Neuron (in vitro differentiated cells): ENCODE measurements at regions not wholly inside any gene's neighbourhood (a gene's known extent, or its start where the extent isn't known, plus 50 kb on each side); places are given as distances from the start of the nearest gene placed in this dataset.
"Not testable (repeated sequence)": the region's sequence is repeated elsewhere in the genome, so short reads cannot be mapped to it uniquely, and the experiment has no call there.

Experiments used
- H2AFZ ChIP-seq: one replicate; pipeline ENCODE4 v1.6.1; 2013; ENCODE audit warnings: low read depth, mild to moderate bottlenecking, inconsistent platforms, low read length, moderate library complexity
- H3K27me3 ChIP-seq: one replicate; pipeline ENCODE4 v1.6.1; 2013; ENCODE audit warnings: low read length; ENCODE audit not compliant: insufficient read depth
- H3K36me3 ChIP-seq: one replicate; pipeline ENCODE4 v1.6.1; 2013; ENCODE audit warnings: low read length; ENCODE audit not compliant: insufficient read depth
- H3K4me1 ChIP-seq: one replicate; pipeline ENCODE4 v1.6.1; 2013; ENCODE audit warnings: low read length; ENCODE audit not compliant: insufficient read depth
- H3K4me3 ChIP-seq: 2 replicates; pipeline ENCODE4 v1.5.1; 2013; ENCODE audit warnings: mild to moderate bottlenecking, low read length, moderate library complexity
- H3K9me3 ChIP-seq: one replicate; pipeline ENCODE4 v1.6.1; 2013; ENCODE audit warnings: low read length

DNA sequence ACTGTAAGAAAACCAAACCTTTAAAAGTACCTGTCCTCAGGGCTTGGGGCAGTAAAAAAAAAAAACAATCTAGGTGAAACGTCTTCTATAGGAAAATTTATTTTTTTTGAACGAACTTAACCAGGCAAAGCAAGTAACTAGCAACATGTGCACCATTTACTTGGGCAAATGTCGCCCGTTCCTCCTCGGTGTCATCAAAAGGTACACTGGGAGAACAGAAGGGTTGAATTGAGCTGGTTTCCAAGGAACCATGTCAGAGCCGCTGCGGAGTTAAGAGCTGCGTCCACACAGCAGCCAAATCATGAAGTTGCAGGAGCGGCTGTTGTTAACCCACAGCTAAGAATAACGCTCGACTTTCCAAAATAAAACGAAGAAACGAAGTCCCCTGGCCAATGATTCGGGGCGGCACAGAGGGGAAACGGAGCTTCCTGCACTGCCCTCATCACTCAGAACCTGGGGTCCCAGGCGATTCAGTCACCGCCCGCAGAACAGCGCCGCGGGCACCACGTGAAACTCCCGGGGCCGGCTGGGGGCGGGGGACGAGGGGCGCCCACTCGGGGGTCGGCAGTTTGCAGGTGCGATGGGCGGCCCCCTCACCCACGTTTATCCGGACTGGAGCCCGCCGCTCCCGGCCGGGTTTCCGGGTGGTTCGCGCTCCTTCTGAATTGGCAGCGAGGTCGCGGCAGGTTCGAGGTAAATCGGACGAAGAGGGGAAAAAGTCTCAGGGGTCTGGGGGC is 53.6 kb upstream of the PLGLB1 start:
- not testable (repeated sequence) for H3K36me3 ChIP-seq, H3K27me3 ChIP-seq, H3K9me3 ChIP-seq, H2AFZ ChIP-seq, H3K4me1 ChIP-seq
- H3K4me3 ChIP-seq: peak overlapping the region; percentile 79

GRCh38 chr2:87075791-87076252 is 54.2 kb upstream of the PLGLB1 start:
- H3K4me3 ChIP-seq: peak overlapping the region; percentile 79
- not testable (repeated sequence) for H3K4me1 ChIP-seq, H2AFZ ChIP-seq, H3K36me3 ChIP-seq, H3K9me3 ChIP-seq, H3K27me3 ChIP-seq

DNA sequence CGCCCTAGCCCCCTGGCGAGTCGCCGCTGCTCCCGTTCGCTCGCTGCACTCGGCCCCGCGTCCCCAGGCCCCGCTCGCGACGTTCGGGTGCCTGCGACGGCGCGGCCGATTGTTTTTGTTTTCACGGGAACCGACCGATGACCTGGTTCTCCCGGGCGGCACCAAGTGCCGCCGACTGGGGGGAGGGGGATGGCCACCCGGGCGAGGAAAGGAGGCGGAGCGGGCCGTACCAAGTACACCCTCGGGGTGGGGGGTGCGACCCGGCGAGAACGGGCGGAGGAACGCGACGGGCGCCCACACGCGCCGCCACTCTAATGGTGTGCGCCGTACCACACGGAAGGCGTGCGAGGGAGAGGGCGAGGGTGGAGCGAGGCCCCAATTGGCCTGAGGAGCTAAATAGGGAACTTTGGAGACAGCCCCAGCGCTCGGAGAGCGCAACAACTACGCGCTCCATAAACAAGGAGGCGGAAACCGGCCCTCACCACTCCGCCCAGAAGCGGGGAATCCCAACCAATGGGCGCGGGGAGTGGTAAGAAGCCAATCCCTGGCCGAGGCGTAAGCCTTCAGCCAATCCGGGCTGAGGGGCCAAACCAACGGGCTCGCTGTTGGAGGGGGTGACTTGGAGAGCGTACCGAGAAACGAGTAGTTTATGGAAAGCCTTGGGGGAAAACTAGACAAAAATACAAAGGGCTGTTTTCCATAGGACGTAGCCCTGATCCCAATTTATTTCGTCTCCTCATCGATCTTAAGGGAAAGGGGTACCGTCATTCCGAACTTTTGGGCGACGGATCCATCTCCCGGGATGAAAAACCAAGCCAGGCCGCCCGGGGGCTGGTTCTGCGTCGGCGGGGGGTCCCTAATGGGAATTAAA is 54.8 kb upstream of the PLGLB1 start:
- H3K36me3 ChIP-seq: not testable (repeated sequence)

DNA sequence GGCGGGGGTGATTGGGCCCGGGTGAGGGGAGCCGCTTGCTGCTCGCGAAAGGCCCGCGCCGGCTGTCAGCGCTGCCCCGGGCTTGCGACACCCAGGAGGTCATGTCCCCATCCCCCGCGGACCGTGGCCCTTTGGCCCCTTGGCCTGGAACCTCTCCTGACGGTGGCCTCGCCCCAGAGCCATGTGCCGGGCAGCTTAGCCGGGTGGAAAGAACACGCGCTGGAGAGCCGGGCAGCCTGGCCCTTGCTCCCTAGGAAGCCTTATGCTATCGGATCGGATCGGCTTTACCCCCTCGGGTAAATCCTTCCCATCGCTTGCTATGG is 55.4 kb upstream of the PLGLB1 start:
- H3K9me3 ChIP-seq, H3K36me3 ChIP-seq, H3K4me1 ChIP-seq, H2AFZ ChIP-seq, H3K27me3 ChIP-seq: not testable (repeated sequence)
- H3K4me3 ChIP-seq: peak overlapping the region; percentile 79

More for the DNA sequence above, 54.8 kb upstream of the PLGLB1 start:
- H3K9me3 ChIP-seq, H3K27me3 ChIP-seq, H2AFZ ChIP-seq, H3K4me1 ChIP-seq: not testable (repeated sequence)
- peak overlapping the region; percentile 79 for H3K4me3 ChIP-seq

DNA sequence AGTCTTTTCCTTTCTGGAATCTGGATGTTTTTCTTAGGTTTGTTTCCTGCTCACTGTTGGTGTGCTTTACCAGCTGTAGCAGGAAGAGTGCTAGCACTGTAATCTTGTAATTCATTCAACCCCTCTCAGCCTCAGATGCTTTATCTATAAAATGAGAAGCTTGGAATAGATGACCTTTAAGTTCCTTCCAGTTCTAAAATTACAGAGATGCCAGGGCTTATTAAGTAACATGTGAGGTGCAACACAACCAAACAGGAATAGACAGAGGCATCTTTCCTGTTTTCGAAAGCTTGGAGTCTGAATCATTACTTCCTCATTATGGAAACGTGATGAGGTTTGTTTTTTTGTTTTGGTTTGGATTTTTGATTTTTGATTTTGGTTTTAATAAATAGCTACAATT is 60.1 kb upstream of the PLGLB1 start:
- not testable (repeated sequence) for H3K4me3 ChIP-seq, H3K9me3 ChIP-seq

DNA sequence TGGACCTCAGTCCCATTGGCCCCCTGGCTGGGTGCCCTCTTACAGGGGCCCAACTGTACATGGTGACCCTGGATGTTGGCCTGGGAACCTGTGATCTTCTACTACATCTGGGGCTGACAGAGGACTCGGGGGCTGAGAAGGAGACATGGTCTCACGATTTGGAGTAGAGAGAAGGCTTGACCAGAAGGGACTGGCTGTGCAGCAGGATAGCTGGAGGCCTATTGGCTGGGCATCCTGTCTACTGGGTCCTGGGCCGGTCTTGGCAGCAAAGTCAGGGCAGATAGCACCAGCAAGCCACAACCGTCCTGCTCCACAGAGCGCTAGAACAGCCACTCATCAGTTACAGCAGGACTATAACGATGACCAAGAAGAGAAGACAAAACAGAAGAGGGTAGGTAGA is 66.4 kb upstream of the PLGLB1 start:
- not testable (repeated sequence) for H3K36me3 ChIP-seq, H3K9me3 ChIP-seq, H3K4me1 ChIP-seq, H3K4me3 ChIP-seq, H2AFZ ChIP-seq, H3K27me3 ChIP-seq

More for the DNA sequence above, 60.1 kb upstream of the PLGLB1 start:
- not testable (repeated sequence) for H3K27me3 ChIP-seq, H3K36me3 ChIP-seq, H2AFZ ChIP-seq, H3K4me1 ChIP-seq

- not testable (repeated sequence) for H3K36me3 ChIP-seq, H3K4me1 ChIP-seq, H3K27me3 ChIP-seq, H2AFZ ChIP-seq, H3K9me3 ChIP-seq, H3K4me3 ChIP-seq
Observed at GRCh38 chr2:87089401-87089800, 67.8 kb upstream of the PLGLB1 start.

GRCh38 chr2:87093252-87093651 is 71.6 kb upstream of the PLGLB1 start:
- H3K27me3 ChIP-seq, H3K9me3 ChIP-seq, H2AFZ ChIP-seq: not testable (repeated sequence)

GRCh38 chr2:87093937-87094529 is 72.4 kb upstream of the PLGLB1 start:
- not testable (repeated sequence) for H3K4me1 ChIP-seq, H2AFZ ChIP-seq, H3K4me3 ChIP-seq, H3K27me3 ChIP-seq, H3K9me3 ChIP-seq, H3K36me3 ChIP-seq

More at GRCh38 chr2:87093252-87093651, 71.6 kb upstream of the PLGLB1 start:
- H3K36me3 ChIP-seq, H3K4me3 ChIP-seq, H3K4me1 ChIP-seq: not testable (repeated sequence)

- H2AFZ ChIP-seq, H3K36me3 ChIP-seq, H3K27me3 ChIP-seq, H3K9me3 ChIP-seq, H3K4me3 ChIP-seq, H3K4me1 ChIP-seq: not testable (repeated sequence)
Observed at GRCh38 chr2:87095804-87096203, 74.2 kb upstream of the PLGLB1 start.

DNA sequence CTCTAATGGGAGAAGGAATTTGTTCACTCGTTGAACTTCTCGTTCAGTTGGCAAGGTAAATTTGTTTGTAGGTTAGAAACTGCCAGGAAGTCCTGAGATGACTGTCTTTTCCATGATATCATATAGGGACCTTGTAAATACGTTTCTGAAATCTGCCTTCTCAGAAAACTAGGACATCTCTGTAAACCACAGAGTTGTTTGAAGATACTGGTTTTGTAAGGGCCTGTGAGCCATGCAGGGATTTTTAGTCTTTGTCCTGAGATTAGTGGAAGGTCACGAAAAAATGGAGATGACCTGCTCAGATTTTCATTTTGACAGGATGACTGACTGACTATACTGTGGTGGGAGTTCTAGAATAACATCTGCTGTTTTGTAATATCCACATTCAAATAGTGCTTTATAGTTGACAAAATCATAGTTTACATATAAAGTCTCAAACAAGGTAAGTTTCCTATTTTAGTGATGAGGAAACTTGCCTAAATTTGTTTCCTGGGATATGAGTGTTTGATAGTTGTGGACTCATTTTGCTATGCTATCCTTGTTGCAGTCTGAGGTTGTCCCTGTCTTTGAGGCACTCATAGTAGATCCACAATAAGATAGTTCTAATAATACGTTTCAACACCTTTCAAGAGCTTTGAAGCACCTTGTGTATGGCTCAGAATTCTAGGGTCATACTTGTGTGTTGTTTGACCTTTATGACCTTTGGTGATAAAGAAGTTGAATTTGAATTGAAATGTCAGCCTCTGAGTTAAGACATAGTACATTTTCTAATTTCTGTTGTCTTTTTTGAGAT is 107.3 kb upstream of the PLGLB1 start:
- H2AFZ ChIP-seq, H3K36me3 ChIP-seq, H3K4me1 ChIP-seq, H3K9me3 ChIP-seq, H3K27me3 ChIP-seq, H3K4me3 ChIP-seq: not testable (repeated sequence)

DNA sequence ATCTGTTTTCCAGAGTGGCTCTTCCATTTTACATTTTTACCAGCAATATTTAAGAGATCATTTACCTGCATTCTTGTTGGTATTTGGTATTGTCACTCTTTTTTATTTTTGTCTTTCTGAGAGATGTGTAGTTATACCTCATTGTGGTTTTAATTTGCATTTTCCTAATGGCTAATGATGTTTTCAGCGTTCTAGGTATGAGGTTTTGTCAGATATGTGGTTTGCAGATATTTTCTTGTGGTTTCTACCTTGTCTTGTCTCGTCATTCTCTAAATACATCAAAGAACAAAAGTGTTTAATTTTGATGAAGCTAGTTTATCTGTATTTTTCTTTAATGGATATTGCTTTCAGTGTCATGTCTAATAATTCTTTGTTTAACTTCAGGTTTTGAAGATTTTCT is 110.9 kb upstream of the PLGLB1 start:
- H3K4me1 ChIP-seq, H3K36me3 ChIP-seq, H3K9me3 ChIP-seq, H3K4me3 ChIP-seq, H2AFZ ChIP-seq, H3K27me3 ChIP-seq: not testable (repeated sequence)

DNA sequence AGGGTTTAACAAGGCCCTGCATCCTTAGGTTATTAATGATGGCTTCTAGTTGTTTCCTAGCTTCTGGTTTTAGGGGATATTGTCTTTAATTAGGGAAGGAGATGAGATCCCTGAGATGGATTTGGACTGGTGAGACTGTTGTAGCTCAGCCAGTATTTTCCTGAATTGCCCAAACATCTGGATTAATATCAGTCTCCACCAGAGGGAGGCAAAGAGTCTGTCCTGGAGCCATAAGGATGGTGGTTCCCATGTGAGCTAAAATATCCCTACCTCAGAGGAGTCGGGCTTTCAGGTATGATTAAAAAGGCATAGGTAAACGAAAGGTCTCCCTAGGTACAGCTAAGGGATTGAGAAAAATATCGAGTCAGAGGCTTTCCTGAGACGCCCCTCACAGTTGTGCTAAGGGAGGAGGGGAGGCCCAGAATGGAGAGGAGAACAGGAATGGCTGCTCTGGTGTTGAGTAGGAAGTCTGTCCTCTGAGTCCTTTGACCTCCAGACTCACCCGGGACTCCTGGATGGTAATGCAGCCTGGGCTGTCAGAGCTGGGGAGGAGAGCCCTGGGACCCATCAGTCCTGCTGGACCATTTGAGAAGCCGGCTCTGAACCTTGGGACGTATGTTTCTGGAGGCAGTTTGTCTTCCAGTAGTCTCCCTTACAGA is 130.3 kb upstream of the PLGLB1 start:
- not testable (repeated sequence) for H2AFZ ChIP-seq, H3K36me3 ChIP-seq, H3K9me3 ChIP-seq, H3K4me1 ChIP-seq, H3K27me3 ChIP-seq, H3K4me3 ChIP-seq
